Lower leg skin (tissue), 3 donors: ENCODE measurements at regions not wholly inside any gene's neighbourhood (a gene's known extent, or its start where the extent isn't known, plus 50 kb on each side); places are given as distances from the start of the nearest gene placed in this dataset.

Experiments used
- POLR2A ChIP-seq, 2 donors: fragments of 450-650 bp; IDR thresholded peaks; one replicate each; pipeline ENCODE4 v1.6.1; 2016 to 2017; ENCODE audit warnings: antibody characterized with exemption in 2 of 2, mild to moderate bottlenecking in 1 of 2, moderate library complexity in 1 of 2
- TF ChIP-seq, protein P1 (sequence below), 3 donors: fragments of 450-650 bp; IDR thresholded peaks; one replicate each; pipeline ENCODE4 v1.5.1; 2016; ENCODE audit warnings: antibody characterized with exemption in 3 of 3, mild to moderate bottlenecking in 3 of 3, moderate library complexity in 2 of 3

DNA sequence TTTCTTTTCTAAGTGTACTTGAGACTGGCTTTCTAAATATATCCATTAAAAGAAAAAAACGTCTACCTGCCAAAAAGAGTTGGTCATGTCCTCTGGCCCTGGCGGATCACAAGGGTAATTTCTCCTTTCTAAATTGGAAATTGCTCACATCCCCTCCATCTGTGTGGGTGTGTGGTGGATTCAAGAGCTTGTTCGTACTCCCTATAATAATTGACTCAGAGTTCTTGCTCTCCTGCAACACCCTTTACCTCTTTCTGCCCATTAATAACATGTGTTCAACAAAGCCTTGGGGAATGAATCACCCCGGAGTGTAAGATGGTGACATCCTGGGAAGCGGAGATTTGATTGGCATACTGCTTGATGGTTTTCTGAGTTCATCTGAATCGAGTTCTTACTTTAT lies 263.8 kb downstream of the ALDH8A1 start:
- TF ChIP-seq POLR2A (IDR thresholded peaks at IDR 0.05): no peak
- TF ChIP-seq, protein P1, sequence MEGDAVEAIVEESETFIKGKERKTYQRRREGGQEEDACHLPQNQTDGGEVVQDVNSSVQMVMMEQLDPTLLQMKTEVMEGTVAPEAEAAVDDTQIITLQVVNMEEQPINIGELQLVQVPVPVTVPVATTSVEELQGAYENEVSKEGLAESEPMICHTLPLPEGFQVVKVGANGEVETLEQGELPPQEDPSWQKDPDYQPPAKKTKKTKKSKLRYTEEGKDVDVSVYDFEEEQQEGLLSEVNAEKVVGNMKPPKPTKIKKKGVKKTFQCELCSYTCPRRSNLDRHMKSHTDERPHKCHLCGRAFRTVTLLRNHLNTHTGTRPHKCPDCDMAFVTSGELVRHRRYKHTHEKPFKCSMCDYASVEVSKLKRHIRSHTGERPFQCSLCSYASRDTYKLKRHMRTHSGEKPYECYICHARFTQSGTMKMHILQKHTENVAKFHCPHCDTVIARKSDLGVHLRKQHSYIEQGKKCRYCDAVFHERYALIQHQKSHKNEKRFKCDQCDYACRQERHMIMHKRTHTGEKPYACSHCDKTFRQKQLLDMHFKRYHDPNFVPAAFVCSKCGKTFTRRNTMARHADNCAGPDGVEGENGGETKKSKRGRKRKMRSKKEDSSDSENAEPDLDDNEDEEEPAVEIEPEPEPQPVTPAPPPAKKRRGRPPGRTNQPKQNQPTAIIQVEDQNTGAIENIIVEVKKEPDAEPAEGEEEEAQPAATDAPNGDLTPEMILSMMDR (IDR thresholded peaks at IDR 0.05): no peak
